Suprapubic skin (tissue), 4 donors: ENCODE measurements at regions not wholly inside any gene's neighbourhood (a gene's known extent, or its start where the extent isn't known, plus 50 kb on each side); places are given as distances from the start of the nearest gene placed in this dataset.

Source experiments
- CTCF ChIP-seq, 2 donors: fragments of 200-600 bp in 1 of 2; fragments of 450-650 bp in 1 of 2; sonication (generic) in 1 of 2; IDR thresholded peaks; one replicate each; pipeline ENCODE4 v1.5.1; 2016 to 2019; ENCODE audit warnings: antibody characterized with exemption in 2 of 2, mild to moderate bottlenecking in 1 of 2, moderate library complexity in 1 of 2
- EP300 ChIP-seq: sonication (generic); formaldehyde crosslinking; IDR thresholded peaks from one replicate; pipeline ENCODE4 v1.6.1; 2017; ENCODE audit warnings: antibody characterized with exemption
- POLR2A ChIP-seq, 2 donors: fragments of 450-650 bp; IDR thresholded peaks; one replicate each; pipeline ENCODE4 v1.6.1; 2017; ENCODE audit warnings: antibody characterized with exemption in 2 of 2, mild to moderate bottlenecking in 2 of 2, moderate library complexity in 2 of 2
- POLR2AphosphoS5 ChIP-seq, 3 donors: sonication (generic); formaldehyde crosslinking; IDR thresholded peaks; one replicate each; pipeline ENCODE4 v1.6.1; 2017; ENCODE audit warnings: antibody characterized with exemption in 3 of 3

GRCh38 chr4:137384476-137384875 is 147.8 kb downstream of the PCDH18 start:
- TF ChIP-seq CTCF (IDR thresholded peaks at IDR 0.05) = no peak
- TF ChIP-seq POLR2AphosphoS5 (IDR thresholded peaks at IDR 0.05) = no peak
- TF ChIP-seq POLR2A (IDR thresholded peaks at IDR 0.05) = no peak
- TF ChIP-seq EP300 = no peak
